ENCODE measurements at regions not wholly inside any gene's neighbourhood (a gene's known extent, or its start where the extent isn't known, plus 50 kb on each side); places are given as distances from the start of the nearest gene placed in this dataset.

DNA sequence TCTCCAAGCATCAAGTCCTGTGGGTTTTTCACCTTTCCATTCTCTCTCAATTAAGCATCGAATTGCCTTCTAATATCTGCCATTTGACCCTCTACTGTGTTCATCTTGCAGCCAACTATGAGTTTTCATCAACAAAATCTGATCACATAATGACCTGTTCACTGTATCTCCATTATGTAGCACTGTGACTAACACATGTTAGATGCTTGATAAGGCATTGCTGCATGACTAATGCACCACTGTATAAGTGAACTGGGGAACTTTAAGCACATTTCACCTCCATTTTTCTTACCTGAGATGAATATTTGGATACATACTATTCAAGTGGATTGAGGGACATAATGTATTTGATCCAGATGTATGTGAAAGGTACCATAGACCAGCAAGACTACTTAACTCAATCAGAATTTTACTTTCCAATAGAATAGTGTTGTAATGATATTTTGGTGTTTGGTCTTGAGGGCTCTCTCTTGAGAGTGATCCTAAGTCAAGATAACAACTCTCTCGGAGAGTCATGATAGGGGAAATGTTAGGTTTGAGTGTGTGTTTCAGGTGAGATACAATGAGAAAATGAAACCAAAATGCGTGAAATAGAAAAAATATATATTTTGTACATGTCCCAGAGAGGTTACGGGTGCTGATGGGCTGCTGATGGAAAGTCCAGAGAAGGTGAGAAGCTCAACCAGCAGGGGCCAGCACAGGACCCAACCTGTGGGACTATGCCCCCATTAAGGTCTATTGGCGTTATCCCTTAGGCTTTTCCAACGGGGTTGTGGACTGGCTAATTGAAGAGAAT, 60.2 kb upstream of the HS3ST1 start:
- no peak for TF ChIP-seq EZH2phosphoT487 (IDR thresholded peaks at IDR 0.05; ENCODE audit: borderline replicate concordance, low read depth)
- no peak for TF ChIP-seq REST (IDR thresholded peaks at IDR 0.05; ENCODE audit: low read depth, low read length)
- TF ChIP-seq SMC3 (IDR thresholded peaks at IDR 0.05; ENCODE audit: low read depth, low read length), result no peak
- no peak for TF ChIP-seq CTCF (IDR thresholded peaks at IDR 0.05)
- no peak for TF ChIP-seq EP300 (IDR thresholded peaks at IDR 0.05; ENCODE audit: borderline replicate concordance in 1 of 2, low read depth in 1 of 2, low read length in 1 of 2)
- TF ChIP-seq FOXJ3 (CRISPR knock-in tag; IDR thresholded peaks at IDR 0.05), result no peak
- no peak for TF ChIP-seq YY1 (IDR thresholded peaks at IDR 0.05; ENCODE audit: low read depth)
- TF ChIP-seq GATA2 (CRISPR knock-in tag; IDR thresholded peaks at IDR 0.05), result no peak
- TF ChIP-seq RFX5 (IDR thresholded peaks at IDR 0.05; ENCODE audit: low read length), result no peak
- TF ChIP-seq CHD2 (IDR thresholded peaks at IDR 0.05; ENCODE audit: low read length, partially characterized antibody), result no peak
- TF ChIP-seq RCOR1 (IDR thresholded peaks at IDR 0.05; ENCODE audit: low read length), result no peak
- TF ChIP-seq NFIC (IDR thresholded peaks at IDR 0.05; ENCODE audit: borderline replicate concordance), result no peak
- no peak for TF ChIP-seq TAF1 (IDR thresholded peaks at IDR 0.05; ENCODE audit: borderline replicate concordance, low read depth, low read length)
- TF ChIP-seq MEF2A (IDR thresholded peaks at IDR 0.05; ENCODE audit: borderline replicate concordance, low read depth), result no peak
